ENCODE measurements at regions not wholly inside any gene's neighbourhood (a gene's known extent, or its start where the extent isn't known, plus 50 kb on each side); places are given as distances from the start of the nearest gene placed in this dataset.
"Not testable (repeated sequence)": the region's sequence is repeated elsewhere in the genome, so short reads cannot be mapped to it uniquely, and the experiment has no call there.

- DNase-seq = no peak
These were observed 1801.0 kb downstream of the C4orf33 start for GRCh38 chr4:130896920-130897319.

- DNase-seq = no peak
These were observed 1805.4 kb downstream of the C4orf33 start for GRCh38 chr4:130901321-130901720.

- DNase-seq = no peak
These were observed 1827.0 kb downstream of the C4orf33 start for GRCh38 chr4:130922955-130923354.

GRCh38 chr4:130955520-130955919 is 1859.6 kb downstream of the C4orf33 start:
- no peak for DNase-seq

- DNase-seq = no peak
These were observed 1889.4 kb downstream of the C4orf33 start for GRCh38 chr4:130985371-130985770.

- no peak for DNase-seq
These were observed 1900.0 kb downstream of the C4orf33 start for GRCh38 chr4:130995988-130996387.

GRCh38 chr4:131001371-131001770 is 1905.4 kb downstream of the C4orf33 start:
- no peak for DNase-seq

GRCh38 chr4:131002132-131002531 is 1906.2 kb downstream of the C4orf33 start:
- no peak for DNase-seq

- no peak for DNase-seq
These were observed 1910.4 kb downstream of the C4orf33 start for GRCh38 chr4:131006388-131006787.

- DNase-seq = not testable (repeated sequence)
These were observed 1916.0 kb downstream of the C4orf33 start for GRCh38 chr4:131011961-131012360.

GRCh38 chr4:131013226-131013625 is 1917.3 kb downstream of the C4orf33 start:
- DNase-seq = no peak

GRCh38 chr4:131026771-131027170 is 1930.8 kb downstream of the C4orf33 start:
- no peak for DNase-seq

- DNase-seq = no peak
These were observed 1948.4 kb downstream of the C4orf33 start for GRCh38 chr4:131044368-131044767.

- DNase-seq = no peak
These were observed 1950.9 kb downstream of the C4orf33 start for GRCh38 chr4:131046821-131047220.

GRCh38 chr4:131052646-131053045 is 1956.7 kb downstream of the C4orf33 start:
- no peak for DNase-seq

- no peak for DNase-seq
These were observed 1958.6 kb downstream of the C4orf33 start for GRCh38 chr4:131054489-131055019.

GRCh38 chr4:131061734-131062133 is 1965.8 kb downstream of the C4orf33 start:
- DNase-seq = no peak

GRCh38 chr4:131063878-131064277 is 1967.9 kb downstream of the C4orf33 start:
- no peak for DNase-seq

- no peak for DNase-seq
These were observed 1985.1 kb downstream of the C4orf33 start for GRCh38 chr4:131081069-131081468.

GRCh38 chr4:131084997-131085396 is 1989.0 kb downstream of the C4orf33 start:
- no peak for DNase-seq

- peak; percentile 5 for DNase-seq
These were observed 1995.9 kb downstream of the C4orf33 start for GRCh38 chr4:131091896-131092295.

GRCh38 chr4:131093303-131093702 is 1997.4 kb downstream of the C4orf33 start:
- DNase-seq = no peak

- no peak for DNase-seq
These were observed 2003.0 kb downstream of the C4orf33 start for GRCh38 chr4:131098976-131099375.

- no peak for DNase-seq
These were observed 2017.3 kb downstream of the C4orf33 start for GRCh38 chr4:131113273-131113672.

GRCh38 chr4:131113704-131114103 is 2017.8 kb downstream of the C4orf33 start:
- DNase-seq = no peak

Data from hindlimb muscle (tissue), 1 donor.